SK-N-SH (cell line): ENCODE measurements at regions not wholly inside any gene's neighbourhood (a gene's known extent, or its start where the extent isn't known, plus 50 kb on each side); places are given as distances from the start of the nearest gene placed in this dataset.

Experiments used
- CTCF ChIA-PET: fragments of 300-600, 350-600 bp; formaldehyde crosslinking; extraction: SDS; loops from one replicate; lab custom pipeline; 2021; lab: Yijun Ruan, JAX
- POLR2A ChIA-PET: fragments of 350-600 bp; sonication (Branson Sonifier 250); formaldehyde crosslinking; extraction: SDS; loops from one replicate; lab custom pipeline; 2020; ENCODE audit warnings: antibody characterized with exemption, inconsistent platforms; lab: Yijun Ruan, JAX
- DNase-seq: peaks from one replicate; pipeline ENCODE4 v3.0.0; 2012
- H2AFZ ChIP-seq: fragments of 200-600 bp; sonication (generic); 2 replicates; pipeline ENCODE4 v1.8.1; 2016; ENCODE audit warnings: antibody characterized with exemption, mild to moderate bottlenecking, low read depth
- H3F3A ChIP-seq: fragments of 200-600 bp; sonication (generic); replicated peaks from 2 replicates; pipeline ENCODE3; 2016; ENCODE audit warnings: antibody characterized with exemption, mild to moderate bottlenecking; ENCODE audit not compliant: insufficient read depth
- H3K27ac ChIP-seq, 2 experiments: fragments of 200-500 bp in 1 of 2; fragments of 200-600 bp in 1 of 2; sonication (Bioruptor generic) in 1 of 2; sonication (generic), shearing (Covaris generic) in 1 of 2; 2 replicates each; pipeline versions ENCODE4 v1.5.1 to v1.6.1; 2014 to 2016; ENCODE audit warnings: low read depth in 2 of 2, inconsistent platforms in 1 of 2, low read length in 1 of 2, mild to moderate bottlenecking in 1 of 2, mixed read lengths in 1 of 2
- H3K27me3 ChIP-seq: fragments of 200-600 bp; sonication (generic), shearing (Covaris generic); 2 replicates; pipeline ENCODE4 v1.6.1; 2016; ENCODE audit warnings: mixed run types; ENCODE audit not compliant: insufficient read depth
- H3K36me3 ChIP-seq, 2 experiments: fragments of 200-500 bp in 1 of 2; fragments of 200-600 bp in 1 of 2; sonication (Bioruptor generic) in 1 of 2; sonication (generic) in 1 of 2; replicated peaks in 1 of 2; 2 replicates each; pipeline versions ENCODE3 to v1.5.1; 2014 to 2016; ENCODE audit warnings: low read length in 1 of 2, mild to moderate bottlenecking in 1 of 2; ENCODE audit not compliant: insufficient read depth in 2 of 2, control insufficient read depth in 1 of 2
- H3K4me1 ChIP-seq, 2 experiments: fragments of 200-500 bp in 1 of 2; fragments of 200-600 bp in 1 of 2; sonication (Bioruptor generic) in 1 of 2; sonication (generic), shearing (Covaris generic) in 1 of 2; 2 replicates each; pipeline versions ENCODE4 v1.5.1 to v1.6.1; 2014 to 2016; ENCODE audit warnings: low read depth in 1 of 2, low read length in 1 of 2, mixed run types in 1 of 2; ENCODE audit not compliant: insufficient read depth in 2 of 2, control insufficient read depth in 1 of 2
- H3K4me2 ChIP-seq: fragments of 200-600 bp; sonication (generic), shearing (Covaris generic); 2 replicates; pipeline ENCODE4 v1.6.1; 2017; ENCODE audit warnings: mixed run types
- H3K4me3 ChIP-seq, 2 experiments: fragments of 200-500 bp in 1 of 2; fragments of 200-600 bp in 1 of 2; sonication (Bioruptor generic) in 1 of 2; sonication (generic), shearing (Covaris generic) in 1 of 2; 2 replicates each; pipeline versions ENCODE4 v1.5.1 to v1.8.1; 2014 to 2016; ENCODE audit warnings: low read depth in 2 of 2, inconsistent platforms in 1 of 2, low read length in 1 of 2, mild to moderate bottlenecking in 1 of 2, mixed read lengths in 1 of 2, moderate library complexity in 1 of 2
- H3K79me2 ChIP-seq: fragments of 200-600 bp; sonication (generic); 2 replicates; pipeline ENCODE4 v1.8.1; 2017; ENCODE audit warnings: mild to moderate bottlenecking; ENCODE audit not compliant: insufficient read depth
- H3K9ac ChIP-seq: fragments of 200-600 bp; sonication (generic); 2 replicates; pipeline ENCODE4 v1.6.1; 2017; ENCODE audit warnings: mixed run types
- H3K9me2 ChIP-seq: fragments of 200-600 bp; sonication (generic); 2 replicates; pipeline ENCODE4 v1.6.1; 2017; ENCODE audit warnings: mixed run types
- H3K9me3 ChIP-seq: fragments of 200-600 bp; sonication (generic); 2 replicates; pipeline ENCODE4 v1.6.1; 2017; ENCODE audit warnings: mixed run types, mild to moderate bottlenecking, moderate library complexity
- H4K20me1 ChIP-seq: fragments of 200-600 bp; sonication (generic); 2 replicates; pipeline ENCODE4 v1.6.1; 2017; ENCODE audit warnings: mild to moderate bottlenecking, mixed run types; ENCODE audit not compliant: insufficient read depth
- ELF1 ChIP-seq: IDR thresholded peaks from 2 replicates; pipeline ENCODE4 v1.4.0; 2012
- FOSL2 ChIP-seq: IDR thresholded peaks from 2 replicates; pipeline ENCODE4 v1.4.0; 2012; ENCODE audit warnings: low read depth, mild to moderate bottlenecking, moderate library complexity, borderline replicate concordance
- FOXJ3 ChIP-seq: sonication (generic); formaldehyde crosslinking; IDR thresholded peaks from 2 replicates; pipeline ENCODE4 v1.5.1; 2020; ENCODE audit warnings: mild to moderate bottlenecking, missing genetic modification reagents
- GABPA ChIP-seq: IDR thresholded peaks from 2 replicates; pipeline ENCODE4 v1.4.0; 2012; ENCODE audit warnings: low read depth, mild to moderate bottlenecking
- GATA2 ChIP-seq: sonication (generic); formaldehyde crosslinking; IDR thresholded peaks from 2 replicates; pipeline ENCODE4 v1.5.0; 2020; ENCODE audit warnings: mild to moderate bottlenecking, missing genetic modification reagents
- IRF3 ChIP-seq: fragments of 150-350 bp; IDR thresholded peaks from 2 replicates; pipeline ENCODE4 v1.6.1; 2016; ENCODE audit warnings: mild to moderate bottlenecking, low read depth, low read length
- JUND ChIP-seq: IDR thresholded peaks from 2 replicates; pipeline ENCODE4 v1.4.0; 2012
- MAX ChIP-seq: IDR thresholded peaks from 2 replicates; pipeline ENCODE4 v1.4.0; 2012; ENCODE audit warnings: low read depth
- MEF2A ChIP-seq: IDR thresholded peaks from 2 replicates; pipeline ENCODE4 v1.4.0; 2012; ENCODE audit warnings: low read depth, borderline replicate concordance
- NRF1 ChIP-seq: IDR thresholded peaks from 2 replicates; pipeline ENCODE4 v1.6.1; 2012; ENCODE audit warnings: low read depth, mild to moderate bottlenecking, low read length
- PBX3 ChIP-seq: IDR thresholded peaks from 2 replicates; pipeline ENCODE4; 2012
- RAD21 ChIP-seq: IDR thresholded peaks from 2 replicates; pipeline ENCODE4 v1.6.1; 2012; ENCODE audit warnings: mild to moderate bottlenecking, low read length
- RCOR1 ChIP-seq: fragments of 150-350 bp; IDR thresholded peaks from 2 replicates; pipeline ENCODE4 v1.6.1; 2017; ENCODE audit warnings: antibody characterized with exemption, low read length
- SMC3 ChIP-seq: IDR thresholded peaks from 2 replicates; pipeline ENCODE4 v1.6.1; 2012; ENCODE audit warnings: low read depth, low read length, improper control_type of control experiment
- TAF1 ChIP-seq: IDR thresholded peaks from 2 replicates; pipeline ENCODE4 v1.6.1; 2012; ENCODE audit warnings: low read depth, mild to moderate bottlenecking, low read length, moderate library complexity, borderline replicate concordance
- TEAD4 ChIP-seq: IDR thresholded peaks from 2 replicates; pipeline ENCODE4 v1.4.0; 2012; ENCODE audit warnings: mild to moderate bottlenecking, borderline replicate concordance; ENCODE audit not compliant: insufficient read depth
- USF1 ChIP-seq: IDR thresholded peaks from 2 replicates; pipeline ENCODE4 v1.4.0; 2012; ENCODE audit warnings: low read depth, borderline replicate concordance
- YY1 ChIP-seq: IDR thresholded peaks from 2 replicates; pipeline ENCODE4 v1.4.0; 2012; ENCODE audit warnings: low read depth, mild to moderate bottlenecking
- WGBS: methylation state at CpG from one replicate; pipeline ENCODE4 v1.1.6; 2017; ENCODE audit warnings: low lambda C conversion rate; 5-methylcytosine and 5-hydroxymethylcytosine counted together

- Histone ChIP-seq H3K27me3 (no peaks in the 10 kb centered on the region; the same call in 1 of the 2 replicates), H3K4me1 (no peaks in the 10 kb centered on the region), H4K20me1 (no peaks in the 10 kb centered on the region), H2AFZ (no peak overlapping the region), H3K9me3 (no peaks in the 10 kb centered on the region), H3K79me2 (no peaks in the 10 kb centered on the region), H3K36me3 (no peaks in the 10 kb centered on the region), H3F3A (no peaks in the 10 kb centered on the region), H3K4me3 (no peak overlapping the region), H3K9me2 (no peaks in the 10 kb centered on the region), H3K9ac (no peak overlapping the region), H3K27ac (no peak overlapping the region), H3K4me2 (no peak overlapping the region)
- DNase-seq = no peak
- WGBS = 20% methylated on average over 2 of the region's 2 CpGs
- TF ChIP-seq NRF1 (no peak), GABPA (no peak), FOSL2 (no peak), SMC3 (no peak), TAF1 (no peak), ELF1 (no peak)
- POLR2A ChIA-PET = no interaction called here
- CTCF ChIA-PET = no interaction called here
Observed at GRCh38 chr6:48472535-48472934, 361.5 kb upstream of the PTCHD4 start.

GRCh38 chr6:48472091-48472490 is 361.1 kb upstream of the PTCHD4 start:
- Histone ChIP-seq H3K9me2 (no peaks in the 10 kb centered on the region), H3K4me3 (no peak overlapping the region), H3F3A (no peaks in the 10 kb centered on the region), H3K79me2 (no peaks in the 10 kb centered on the region), H3K4me1 (no peaks in the 10 kb centered on the region), H3K27ac (no peak overlapping the region), H3K4me2 (no peak overlapping the region), H3K36me3 (no peaks in the 10 kb centered on the region), H2AFZ (no peak overlapping the region), H3K27me3 (no peaks in the 10 kb centered on the region; the same call in 1 of the 2 replicates), H4K20me1 (no peaks in the 10 kb centered on the region), H3K9me3 (no peaks in the 10 kb centered on the region), H3K9ac (no peak overlapping the region)
- no peak for DNase-seq
- ChIA-PET CTCF (no interaction called here), POLR2A (no interaction called here)
- TF ChIP-seq USF1 (no peak), TEAD4 (no peak), PBX3 (no peak), FOXJ3 (no peak), MEF2A (no peak), SMC3 (no peak), MAX (no peak), RAD21 (no peak), TAF1 (no peak), GATA2 (CRISPR knock-in tag) (no peak), IRF3 (no peak), RCOR1 (no peak), YY1 (no peak), JUND (no peak)
